ENCODE measurements at regions not wholly inside any gene's neighbourhood (a gene's known extent, or its start where the extent isn't known, plus 50 kb on each side); places are given as distances from the start of the nearest gene placed in this dataset.

DNA sequence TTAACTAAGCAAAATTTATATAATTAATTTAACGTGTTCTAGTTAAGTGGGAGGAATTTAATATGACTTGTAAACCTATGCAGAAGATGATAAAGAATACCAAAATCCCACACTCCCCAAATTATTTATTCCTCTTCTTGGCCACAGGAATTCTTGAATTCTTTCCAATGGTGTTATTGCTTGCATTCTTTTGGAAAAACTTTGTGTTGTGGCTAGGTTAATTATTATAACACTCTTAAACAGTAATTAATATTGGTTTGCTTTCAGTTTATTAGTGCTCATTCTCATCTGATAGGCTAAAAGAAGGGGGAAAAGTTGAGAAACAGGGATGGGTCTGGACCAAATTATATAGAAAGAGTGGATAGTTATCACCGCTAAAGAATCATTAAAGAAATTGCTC is 141.5 kb upstream of the PABPC4L start:
- no peak for DNase-seq (ENCODE audit: low spot score)

DNA sequence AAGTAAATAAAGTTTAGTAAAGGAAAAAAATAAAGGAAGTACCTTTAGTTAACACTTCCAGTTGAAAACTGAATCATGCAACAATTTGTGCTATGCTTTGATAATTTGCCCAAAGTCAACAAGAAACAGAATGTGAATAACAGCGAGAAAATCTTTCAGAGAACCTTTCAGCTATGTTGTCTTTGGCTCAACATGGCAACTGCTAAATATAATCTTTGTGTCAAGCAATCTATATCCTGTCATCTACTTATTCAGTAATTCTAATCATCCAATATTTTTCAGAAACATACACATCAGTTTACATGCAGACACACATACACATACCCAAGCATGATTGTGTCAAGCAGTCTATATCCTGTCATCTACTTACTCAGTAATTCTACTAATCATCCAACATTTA is 136.0 kb upstream of the PABPC4L start:
- no peak for DNase-seq (ENCODE audit: low spot score)

DNA sequence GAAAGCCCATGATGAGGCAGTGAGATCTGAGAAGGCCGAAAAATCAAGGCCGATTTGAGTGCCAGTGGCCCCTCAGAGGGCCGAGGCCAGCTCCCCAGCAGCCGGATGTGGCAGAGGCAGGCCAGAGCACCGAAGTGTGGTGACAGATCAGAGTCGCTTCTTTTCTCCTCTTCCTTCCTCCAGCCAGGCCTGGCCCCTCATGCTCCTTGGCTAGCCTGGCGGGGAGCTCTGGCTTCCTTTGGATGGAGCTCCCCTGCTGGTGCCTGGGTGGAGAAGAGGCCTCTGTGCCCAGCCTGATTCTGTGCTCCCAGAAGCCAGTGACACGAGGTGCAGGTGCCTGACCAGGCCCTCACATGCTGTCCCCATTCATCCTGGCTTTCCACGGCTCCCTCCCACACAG is 127.2 kb upstream of the PABPC4L start:
- no peak for DNase-seq (ENCODE audit: low spot score)

DNA sequence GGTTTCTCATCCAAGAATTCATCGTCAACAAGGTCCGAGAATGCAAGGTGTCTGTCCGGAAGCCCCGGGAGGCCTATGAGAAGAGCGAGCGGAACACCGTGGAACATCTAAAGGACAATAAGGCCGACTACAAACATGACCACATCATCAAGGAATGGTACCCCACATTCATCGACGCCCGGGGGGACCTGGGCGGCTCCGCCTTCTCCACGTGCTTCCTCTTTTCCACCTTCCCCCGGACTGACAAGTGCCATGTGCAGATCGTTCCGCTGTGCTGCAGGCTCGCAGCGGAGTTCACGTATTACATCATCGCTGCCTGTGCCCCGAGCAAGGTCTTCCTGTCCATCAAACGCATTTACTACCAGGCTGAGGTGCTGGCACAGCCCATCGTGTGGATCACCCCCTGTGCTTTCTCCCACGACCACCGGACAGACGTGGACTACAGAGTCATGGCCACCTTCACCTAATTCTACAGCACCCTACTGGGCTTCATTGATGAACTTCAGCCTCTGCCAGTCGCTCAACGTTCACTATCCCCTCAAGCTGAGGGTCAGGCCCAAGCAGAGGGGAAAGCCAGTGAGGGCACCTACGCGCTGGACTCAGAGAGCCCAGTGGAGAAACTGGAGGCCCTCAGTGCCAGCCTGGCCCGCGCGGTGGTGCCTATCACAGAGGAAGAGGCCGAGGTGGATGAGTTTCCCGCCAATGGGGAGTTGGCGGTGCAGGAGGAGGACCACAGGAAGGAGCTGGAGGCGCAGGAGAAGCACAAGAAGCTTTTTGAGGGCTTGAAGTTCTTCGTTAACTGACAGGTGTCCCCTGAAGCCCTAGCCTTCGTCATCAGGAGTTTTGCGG is 125.9 kb upstream of the PABPC4L start:
- no peak for DNase-seq (ENCODE audit: low spot score)

DNA sequence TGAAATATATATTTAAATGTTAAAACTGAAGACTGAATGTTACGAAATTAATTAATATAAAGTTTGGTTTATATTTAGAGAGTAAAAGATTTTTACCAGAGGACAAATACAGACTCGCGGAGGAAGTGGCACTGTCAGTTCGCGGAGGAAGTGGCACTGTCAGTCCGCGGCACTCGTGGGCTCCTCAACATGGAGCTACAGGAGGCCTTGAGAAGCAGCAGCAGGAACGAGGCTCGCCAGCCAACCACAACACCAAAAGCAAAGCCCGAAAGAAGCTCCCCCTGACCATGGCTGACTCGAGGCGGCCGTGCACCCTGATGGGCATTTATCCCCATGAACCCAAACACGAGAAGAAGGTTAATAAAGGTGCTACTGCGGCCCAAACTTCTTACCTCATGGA is 125.3 kb upstream of the PABPC4L start:
- no peak for DNase-seq (ENCODE audit: low spot score)

DNA sequence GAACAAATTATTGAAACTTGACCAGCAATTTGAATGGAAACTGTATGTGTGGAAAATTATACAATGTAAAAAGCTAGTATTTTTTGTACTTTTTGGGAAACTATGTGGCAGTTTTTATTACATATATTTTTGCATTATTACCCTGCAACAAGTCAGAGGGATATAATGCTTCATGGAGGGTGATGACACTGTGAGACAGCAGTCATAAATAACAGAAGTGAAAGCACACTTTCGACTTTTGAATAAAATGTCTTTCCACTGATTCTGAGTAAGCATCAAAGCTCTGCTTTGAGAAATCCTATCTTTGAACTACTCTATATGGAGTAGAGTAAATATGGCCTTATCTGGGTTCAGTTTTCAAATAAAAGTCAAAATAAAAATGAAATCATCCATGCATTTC is 122.6 kb upstream of the PABPC4L start:
- no peak for DNase-seq (ENCODE audit: low spot score)

DNA sequence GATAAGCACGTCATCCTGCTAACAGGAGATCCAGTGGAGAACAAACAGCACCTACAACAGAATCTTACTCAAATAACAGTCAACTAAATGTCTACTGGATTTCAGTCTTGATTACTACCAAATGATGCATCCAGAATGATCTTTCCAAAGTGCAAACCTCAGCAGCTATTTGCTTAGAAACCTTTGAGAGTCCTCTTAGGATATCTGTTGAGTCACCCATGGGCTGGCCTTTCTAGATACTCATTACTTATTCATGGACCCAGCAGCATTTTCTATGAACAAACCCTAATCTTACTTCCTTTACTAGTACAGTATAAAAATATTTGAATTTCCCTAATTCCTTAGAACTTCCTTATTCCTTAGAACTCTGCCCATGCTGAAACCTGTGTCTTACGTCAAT is 118.5 kb upstream of the PABPC4L start:
- no peak for DNase-seq (ENCODE audit: low spot score)

DNA sequence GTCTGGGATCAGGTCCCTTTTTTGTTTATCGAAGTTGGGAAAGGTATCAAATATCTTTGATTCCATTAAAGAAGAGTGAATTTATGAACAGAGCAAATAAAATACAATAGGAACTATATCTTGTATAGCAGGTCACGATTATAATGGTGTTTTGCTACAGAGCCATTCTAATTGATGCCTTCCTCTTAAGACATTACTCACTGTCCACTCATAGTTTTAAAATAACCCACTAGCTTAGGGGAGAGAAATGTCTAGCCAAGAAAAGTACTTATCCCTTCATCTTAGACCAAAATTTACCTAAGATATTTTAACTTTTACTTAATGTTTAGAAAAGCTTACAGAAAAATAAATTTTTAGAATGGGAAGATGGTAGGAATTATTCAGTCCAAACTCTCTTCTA is 112.0 kb upstream of the PABPC4L start:
- DNase-seq (ENCODE audit: low spot score): peak; percentile 19

DNA sequence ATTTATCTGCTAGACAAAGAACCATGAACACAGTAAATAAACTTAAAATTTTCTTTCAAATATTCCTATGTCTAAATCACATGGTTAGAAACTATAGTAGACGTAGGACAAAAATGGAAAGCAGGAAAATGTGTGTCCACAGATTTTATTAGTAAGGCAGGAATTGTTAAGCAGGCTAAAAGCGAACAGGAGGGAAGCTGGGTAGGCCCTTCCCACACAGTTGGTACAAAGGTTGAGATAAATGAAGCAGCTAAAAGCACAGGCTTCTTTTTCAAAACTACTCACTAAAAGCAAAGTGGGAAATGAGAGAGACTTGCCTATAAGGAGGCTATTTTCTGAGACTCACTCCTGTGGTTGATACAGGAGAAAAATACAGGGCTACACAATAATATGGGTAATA is 108.1 kb upstream of the PABPC4L start:
- DNase-seq (ENCODE audit: low spot score): no peak

DNA sequence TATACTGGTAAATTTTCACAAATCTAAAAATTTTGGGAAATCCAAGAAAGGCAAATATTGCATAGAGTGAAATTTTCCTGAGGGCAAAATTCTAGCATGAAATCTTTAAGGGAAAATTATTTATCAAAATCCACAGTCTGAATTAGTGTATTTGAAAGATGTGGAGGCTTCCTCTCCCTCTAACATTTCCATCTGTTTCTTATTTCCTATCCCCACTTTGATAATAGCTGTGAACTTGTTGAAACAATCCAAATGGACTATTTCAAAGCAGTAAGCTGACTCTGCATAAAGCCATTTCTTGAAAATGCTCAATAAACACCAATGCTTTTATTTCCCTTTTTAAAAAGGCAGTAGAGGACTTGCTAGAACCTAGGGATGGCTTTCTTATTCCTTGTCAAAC is 107.3 kb upstream of the PABPC4L start:
- DNase-seq (ENCODE audit: low spot score): no peak

DNA sequence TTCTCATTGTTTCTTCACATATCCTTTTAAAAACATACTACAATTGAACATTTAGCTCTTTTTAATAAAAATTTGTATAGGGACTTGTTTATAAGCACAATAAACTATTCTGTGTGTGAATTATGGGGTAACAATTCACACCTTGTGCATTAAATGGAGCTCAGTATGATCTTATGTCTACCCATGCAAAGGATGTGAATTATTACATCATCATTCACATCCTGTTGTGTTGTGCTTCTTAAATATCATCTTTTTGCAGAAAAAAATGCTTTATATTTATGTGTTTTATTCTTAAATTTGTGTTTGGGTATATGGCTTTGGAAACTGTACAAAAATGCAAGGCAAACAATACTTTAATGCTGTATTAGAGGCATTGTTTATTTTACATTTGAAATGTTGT is 96.7 kb upstream of the PABPC4L start:
- DNase-seq (ENCODE audit: low spot score): no peak

DNA sequence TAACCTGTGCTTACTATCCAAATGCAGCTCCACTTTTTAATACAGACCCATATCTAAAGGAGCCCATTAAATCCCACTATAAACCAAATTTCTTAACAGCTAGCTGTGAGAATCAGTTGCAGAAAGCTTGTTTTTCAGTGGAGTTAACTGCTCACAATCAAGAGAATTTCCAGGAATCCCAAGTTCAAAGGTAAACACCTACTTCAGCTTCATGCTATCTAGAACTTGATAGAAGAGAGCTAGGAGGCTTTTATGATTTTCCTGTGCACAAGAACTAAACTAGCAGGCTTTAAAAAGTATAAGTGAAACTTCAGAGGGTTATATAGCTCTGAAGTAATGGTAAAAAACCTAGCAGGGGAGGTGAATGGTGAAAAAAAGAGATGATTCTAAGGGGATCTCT is 96.2 kb upstream of the PABPC4L start:
- DNase-seq (ENCODE audit: low spot score): no peak

DNA sequence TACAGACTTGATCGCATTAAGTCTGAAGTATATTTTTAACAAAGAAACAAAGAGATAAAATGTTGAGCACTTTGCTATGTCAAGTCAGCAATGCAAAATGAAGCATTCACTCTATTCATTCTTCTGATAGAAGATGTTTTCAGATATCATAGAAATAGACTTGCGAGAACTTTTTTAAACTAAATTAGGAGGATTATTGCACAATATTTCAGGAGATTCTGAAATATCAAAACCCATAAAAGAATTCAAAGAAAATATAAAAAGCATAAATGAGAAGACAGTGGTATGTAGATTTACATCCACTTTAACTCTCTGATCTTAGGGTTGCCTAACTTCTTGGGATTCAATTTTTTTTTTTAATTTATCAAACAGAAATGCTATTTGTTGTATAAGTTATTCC is 81.1 kb upstream of the PABPC4L start:
- DNase-seq (ENCODE audit: low spot score): no peak

DNA sequence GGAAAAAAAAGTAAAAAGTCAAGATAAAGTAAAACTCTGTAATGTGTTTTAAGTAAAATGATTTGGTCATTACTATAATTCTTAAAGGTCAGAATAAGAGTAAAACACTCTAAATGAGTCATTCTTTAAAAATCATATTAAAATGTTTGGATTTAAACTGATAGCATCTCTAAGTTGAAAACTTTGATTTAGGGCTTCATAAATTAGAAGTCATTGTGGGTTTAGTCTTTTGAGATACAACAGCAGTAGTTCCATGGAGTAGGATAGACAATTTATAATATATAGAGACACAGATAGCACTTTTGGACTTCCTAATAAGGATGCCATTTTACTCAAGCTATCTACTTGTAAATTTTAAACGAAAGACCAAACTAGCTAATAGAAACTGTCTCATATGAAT is 77.1 kb upstream of the PABPC4L start:
- peak; percentile 81 for DNase-seq (ENCODE audit: low spot score)

DNA sequence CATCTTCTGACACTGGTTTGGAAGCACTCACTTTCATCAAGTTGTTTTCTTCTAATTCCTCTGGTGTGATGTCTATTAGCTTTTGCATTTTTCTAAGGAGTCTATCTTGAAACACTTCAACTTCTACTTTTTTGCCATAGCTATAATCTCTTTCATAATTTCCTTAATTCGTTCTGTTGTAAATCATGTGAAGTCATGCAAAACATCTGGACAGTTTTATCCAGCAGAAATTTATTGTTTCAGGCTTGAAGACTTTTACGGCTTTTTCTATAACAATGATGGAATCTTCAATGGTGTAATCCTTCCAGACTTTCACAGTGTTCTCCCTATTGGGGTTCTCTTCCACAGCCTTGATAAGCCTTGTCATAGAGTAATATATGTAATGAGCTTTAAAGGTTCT is 74.9 kb upstream of the PABPC4L start:
- peak; percentile 2 for DNase-seq (ENCODE audit: low spot score)

DNA sequence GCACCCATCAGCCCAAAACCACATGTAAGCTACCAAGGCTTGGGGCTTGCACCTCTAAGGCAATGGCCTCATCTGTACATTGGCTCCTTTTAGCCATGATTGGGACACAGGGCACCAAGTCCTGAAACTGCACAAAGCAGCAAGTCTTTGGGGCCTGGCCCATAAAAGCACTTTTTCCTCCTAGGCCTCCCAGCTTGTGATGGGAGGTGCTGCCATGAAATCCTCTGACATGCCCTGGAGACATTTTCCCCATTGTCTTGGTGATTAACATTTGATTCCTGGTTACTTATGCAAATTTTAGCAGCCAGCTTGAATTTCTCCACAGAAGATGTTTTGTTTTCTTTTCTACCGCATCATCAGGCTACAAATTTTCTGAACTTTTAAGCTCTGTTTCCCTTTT is 58.5 kb upstream of the PABPC4L start:
- DNase-seq (ENCODE audit: low spot score): no peak
